ENCODE measurements at regions not wholly inside any gene's neighbourhood (a gene's known extent, or its start where the extent isn't known, plus 50 kb on each side); places are given as distances from the start of the nearest gene placed in this dataset.
"Not testable (repeated sequence)": the region's sequence is repeated elsewhere in the genome, so short reads cannot be mapped to it uniquely, and the experiment has no call there.

GRCh38 chr5:39533749-39534148, 109.0 kb upstream of the DAB2 start:
- TF ChIP-seq CTCF (IDR thresholded peaks at IDR 0.05; ENCODE audit: insufficient read depth, low read depth, low read length, missing control alignments): no peak
- DNase-seq (ENCODE audit: low read depth): no peak
- no peak overlapping the region for H3K4me3 ChIP-seq (ENCODE audit: low read length)

- no peak for TF ChIP-seq CTCF (IDR thresholded peaks at IDR 0.05; ENCODE audit: insufficient read depth, low read depth, low read length, missing control alignments)
- no peak for DNase-seq (ENCODE audit: low read depth)
- no peak overlapping the region for H3K4me3 ChIP-seq (ENCODE audit: low read length)
These were observed 107.7 kb upstream of the DAB2 start for GRCh38 chr5:39532511-39532910.

GRCh38 chr5:39531306-39531705, 106.5 kb upstream of the DAB2 start:
- no peak for TF ChIP-seq CTCF (IDR thresholded peaks at IDR 0.05; ENCODE audit: insufficient read depth, low read depth, low read length, missing control alignments)
- DNase-seq (ENCODE audit: low read depth): no peak
- no peak overlapping the region for H3K4me3 ChIP-seq (ENCODE audit: low read length)

- no peak overlapping the region for H3K4me3 ChIP-seq (ENCODE audit: low read length)
- TF ChIP-seq CTCF (IDR thresholded peaks at IDR 0.05; ENCODE audit: insufficient read depth, low read depth, low read length, missing control alignments): no peak
- DNase-seq (ENCODE audit: low read depth): no peak
These were observed 102.2 kb upstream of the DAB2 start for GRCh38 chr5:39526914-39527477.

GRCh38 chr5:39525781-39526180, 101.0 kb upstream of the DAB2 start:
- not testable (repeated sequence) for H3K4me3 ChIP-seq (ENCODE audit: low read length); DNase-seq (ENCODE audit: low read depth)

GRCh38 chr5:39525271-39525670, 100.5 kb upstream of the DAB2 start:
- no peak overlapping the region for H3K4me3 ChIP-seq (ENCODE audit: low read length)
- no peak for DNase-seq (ENCODE audit: low read depth)
- no peak for TF ChIP-seq CTCF (IDR thresholded peaks at IDR 0.05; ENCODE audit: insufficient read depth, low read depth, low read length, missing control alignments)

GRCh38 chr5:39523821-39524220, 99.0 kb upstream of the DAB2 start:
- TF ChIP-seq CTCF (IDR thresholded peaks at IDR 0.05; ENCODE audit: insufficient read depth, low read depth, low read length, missing control alignments): no peak
- H3K4me3 ChIP-seq (ENCODE audit: low read length): no peak overlapping the region
- peak; percentile 32 for DNase-seq (ENCODE audit: low read depth)
